CD4-positive, alpha-beta memory T cell (primary cell): ENCODE measurements at regions not wholly inside any gene's neighbourhood (a gene's known extent, or its start where the extent isn't known, plus 50 kb on each side); places are given as distances from the start of the nearest gene placed in this dataset.
A peak's percentile ranks its signal among the peaks of the same experiment; 100 is the strongest.

Source experiments
- CTCF ChIA-PET: fragments of 350-600 bp; sonication (Branson Sonifier 250); formaldehyde crosslinking; loops from one replicate; lab custom pipeline; 2021; ENCODE audit warnings: inconsistent platforms; ENCODE audit not compliant: partially characterized antibody; lab: Charles Lee
- POLR2A ChIA-PET: fragments of 350-600 bp; sonication (Branson Sonifier 250); formaldehyde crosslinking; loops from one replicate; lab custom pipeline; 2021; ENCODE audit not compliant: partially characterized antibody; lab: Charles Lee
- DNase-seq, 5 donors: peaks; one replicate each; pipeline versions ENCODE4 v3.0.0 to v3.0.0-alpha.2; 2020 to 2022; ENCODE audit warnings: mixed read lengths in 1 of 5
- H3K27ac ChIP-seq: one replicate; pipeline ENCODE4 v1.7.0; 2013; ENCODE audit warnings: low read depth, low read length
- H3K27me3 ChIP-seq: 2 replicates; pipeline ENCODE4 v1.7.0; 2013; ENCODE audit warnings: mild to moderate bottlenecking, low read length, moderate library complexity; ENCODE audit not compliant: insufficient read depth
- H3K36me3 ChIP-seq: 2 replicates; pipeline ENCODE4 v1.7.0; 2013; ENCODE audit warnings: mild to moderate bottlenecking, low read length, moderate library complexity; ENCODE audit not compliant: insufficient read depth
- H3K4me1 ChIP-seq: 2 replicates; pipeline ENCODE4 v1.7.0; 2013; ENCODE audit warnings: mild to moderate bottlenecking, low read length, moderate library complexity; ENCODE audit not compliant: insufficient read depth
- H3K4me3 ChIP-seq, 2 donors: one replicate each; pipeline ENCODE4 v1.7.0; 2013; ENCODE audit warnings: low read length in 2 of 2, mild to moderate bottlenecking in 1 of 2
- H3K9me3 ChIP-seq, 2 donors: one replicate each; pipeline ENCODE4 v1.7.0; 2013; ENCODE audit warnings: low read length in 2 of 2, control low read depth in 1 of 2; ENCODE audit not compliant: control insufficient read depth in 1 of 2
- H3K27ac Mint-ChIP-seq, 7 donors: one replicate each; pipeline ENCODE4 v1.8.0; 2020 to 2021; ENCODE audit warnings: mixed read lengths in 7 of 7, mild to moderate bottlenecking in 6 of 7, inconsistent platforms in 3 of 7, moderate library complexity in 3 of 7
- H3K27me3 Mint-ChIP-seq, 2 donors: one replicate each; pipeline ENCODE4 v1.8.0; 2020 to 2021; ENCODE audit warnings: mixed read lengths in 2 of 2
- H3K36me3 Mint-ChIP-seq, 2 donors: one replicate each; pipeline ENCODE4 v1.8.0; 2020 to 2021; ENCODE audit warnings: mixed read lengths in 2 of 2, inconsistent platforms in 1 of 2, mild to moderate bottlenecking in 1 of 2
- H3K4me1 Mint-ChIP-seq, 4 donors: one replicate each; pipeline ENCODE4 v1.8.0; 2020 to 2021; ENCODE audit warnings: mixed read lengths in 4 of 4, mild to moderate bottlenecking in 1 of 4
- H3K4me3 Mint-ChIP-seq, 8 donors: one replicate each; pipeline ENCODE4 v1.8.0; 2020 to 2021; ENCODE audit warnings: mixed read lengths in 8 of 8, mild to moderate bottlenecking in 7 of 8, moderate library complexity in 6 of 8, inconsistent platforms in 3 of 8
- H3K9me3 Mint-ChIP-seq, 8 donors: one replicate each; pipeline ENCODE4 v1.8.0; 2020 to 2021; ENCODE audit warnings: mixed read lengths in 8 of 8, mild to moderate bottlenecking in 5 of 8, inconsistent platforms in 3 of 8, moderate library complexity in 1 of 8
- intact Hi-C: fragments of 100-400 bp; cut with micrococcal nuclease; formaldehyde crosslinking; loops from one replicate; pipeline ENCODE4 v1.15.1; 2023

GRCh38 chr15:85312486-85312885 lies 67.9 kb upstream of the AKAP13 start:
- CTCF ChIA-PET: interaction anchor here (1.1 to 2.0 kb wide), 7 partner anchors 10 to 193 kb away, joined by 3 to 11 read pairs (median 6); no protein-coding TSS in a partner anchor

GRCh38 chr15:85312929-85313331 lies 67.5 kb upstream of the AKAP13 start:
- no peaks in the 10 kb centered on the region for H3K27me3 Mint-ChIP-seq
- no peak for DNase-seq
- no peaks in the 10 kb centered on the region for H3K9me3 ChIP-seq
- H3K27me3 ChIP-seq: no peaks in the 10 kb centered on the region
- H3K4me3 Mint-ChIP-seq: peak overlapping the region in 1 of 8 donors; percentile 1
- CTCF ChIA-PET: interaction anchor here (1.1 to 2.0 kb wide), 7 partner anchors 10 to 193 kb away, joined by 3 to 11 read pairs (median 6); no protein-coding TSS in a partner anchor
- H3K36me3 Mint-ChIP-seq: no peaks in the 10 kb centered on the region
- intact Hi-C loops: loop anchor here (10.0 kb wide), 1 partner anchor 392 kb away; no protein-coding TSS in a partner anchor
- peaks cover 40% of the 10 kb centered on the region for H3K4me1 ChIP-seq
- no peak overlapping the region for H3K4me3 ChIP-seq
- no peak overlapping the region for H3K27ac ChIP-seq
- H3K4me1 Mint-ChIP-seq: peaks cover 31 to 51% (median 41%) of the 10 kb centered on the region in 4 donors
- peak overlapping the region in 1 of 7 donors; percentile 5 for H3K27ac Mint-ChIP-seq
- H3K9me3 Mint-ChIP-seq: peaks cover 0 to 5% (median 0%) of the 10 kb centered on the region in 8 donors
- no peaks in the 10 kb centered on the region for H3K36me3 ChIP-seq
- POLR2A ChIA-PET: interaction anchor here (0.8 to 1.8 kb wide), 4 partner anchors 11 to 484 kb away, joined by 3 to 10 read pairs (median 3); no protein-coding TSS in a partner anchor

More at GRCh38 chr15:85312486-85312885, 67.9 kb upstream of the AKAP13 start:
- peaks cover 0 to 5% (median 0%) of the 10 kb centered on the region in 8 donors for H3K9me3 Mint-ChIP-seq
- H3K4me1 Mint-ChIP-seq: peaks cover 29 to 47% (median 37%) of the 10 kb centered on the region in 4 donors
- Histone ChIP-seq H3K27me3 (no peaks in the 10 kb centered on the region), H3K9me3 (no peaks in the 10 kb centered on the region), H3K4me1 (peaks cover 36% of the 10 kb centered on the region), H3K27ac (no peak overlapping the region), H3K4me3 (no peak overlapping the region), H3K36me3 (no peaks in the 10 kb centered on the region)
- no peaks in the 10 kb centered on the region for H3K27me3 Mint-ChIP-seq
- peak overlapping the region in 1 of 8 donors; percentile 1 for H3K4me3 Mint-ChIP-seq
- POLR2A ChIA-PET: interaction anchor here (1.0 to 1.8 kb wide), 2 partner anchors 16 to 18 kb away, joined by 3 to 10 read pairs; no protein-coding TSS in a partner anchor
- intact Hi-C loops: loop anchor here (10.0 kb wide), 1 partner anchor 392 kb away; no protein-coding TSS in a partner anchor
- H3K36me3 Mint-ChIP-seq: no peaks in the 10 kb centered on the region
- DNase-seq: no peak
- peak overlapping the region in 1 of 7 donors; percentile 5 for H3K27ac Mint-ChIP-seq

GRCh38 chr15:85313339-85313738 lies 67.1 kb upstream of the AKAP13 start:
- H3K27ac ChIP-seq: no peak overlapping the region
- DNase-seq: no peak
- H3K27ac Mint-ChIP-seq: no peak overlapping the region
- no peaks in the 10 kb centered on the region for H3K9me3 ChIP-seq
- H3K4me1 Mint-ChIP-seq: peaks cover 35 to 52% (median 43%) of the 10 kb centered on the region in 4 donors
- H3K4me1 ChIP-seq: peaks cover 44% of the 10 kb centered on the region
- no peaks in the 10 kb centered on the region for H3K27me3 ChIP-seq
- ChIA-PET CTCF (interaction anchor here (1.3 to 2.0 kb wide), 5 partner anchors 14 to 192 kb away, joined by 3 to 11 read pairs (median 6); no protein-coding TSS in a partner anchor), POLR2A (interaction anchor here (0.8 to 1.8 kb wide), 4 partner anchors 11 to 484 kb away, joined by 3 to 10 read pairs (median 3); no protein-coding TSS in a partner anchor)
- no peak overlapping the region for H3K4me3 Mint-ChIP-seq
- H3K4me3 ChIP-seq: no peak overlapping the region
- no peaks in the 10 kb centered on the region for H3K27me3 Mint-ChIP-seq
- no peaks in the 10 kb centered on the region for H3K36me3 Mint-ChIP-seq
- intact Hi-C loops: loop anchor here (10.0 kb wide), 1 partner anchor 391 kb away; no protein-coding TSS in a partner anchor
- peaks cover 0 to 5% (median 0%) of the 10 kb centered on the region in 8 donors for H3K9me3 Mint-ChIP-seq
- H3K36me3 ChIP-seq: no peaks in the 10 kb centered on the region

GRCh38 chr15:85314146-85314545 lies 66.3 kb upstream of the AKAP13 start:
- intact Hi-C loops: loop anchor here (10.0 kb wide), 1 partner anchor 391 kb away; no protein-coding TSS in a partner anchor
- Mint-ChIP-seq H3K4me3 (no peak overlapping the region), H3K27me3 (no peaks in the 10 kb centered on the region), H3K36me3 (no peaks in the 10 kb centered on the region), H3K4me1 (peaks cover 34 to 50% (median 43%) of the 10 kb centered on the region in 4 donors), H3K9me3 (peaks cover 0 to 5% (median 0%) of the 10 kb centered on the region in 8 donors), H3K27ac (peak overlapping the region in 1 of 7 donors; percentile 6)
- no peaks in the 10 kb centered on the region for H3K27me3 ChIP-seq
- POLR2A ChIA-PET: interaction anchor here (1.1 to 1.8 kb wide), 2 partner anchors 10 to 17 kb away, joined by 3 to 10 read pairs; no protein-coding TSS in a partner anchor
- no peaks in the 10 kb centered on the region for H3K9me3 ChIP-seq
- CTCF ChIA-PET: interaction anchor here (2.0 kb wide), 1 partner anchor 100 kb away, joined by 5 read pairs; no protein-coding TSS in a partner anchor
- no peak for DNase-seq
- no peak overlapping the region for H3K27ac ChIP-seq
- no peak overlapping the region for H3K4me3 ChIP-seq
- peaks cover 44% of the 10 kb centered on the region for H3K4me1 ChIP-seq
- H3K36me3 ChIP-seq: no peaks in the 10 kb centered on the region

GRCh38 chr15:85314633-85315032 lies 65.8 kb upstream of the AKAP13 start:
- intact Hi-C loops: loop anchor here (5.0 to 10.0 kb wide), 3 partner anchors 68 to 390 kb away; partner anchors contain the start of gene AKAP13
- Histone ChIP-seq H3K4me1 (peaks cover 42% of the 10 kb centered on the region), H3K4me3 (no peak overlapping the region), H3K9me3 (no peaks in the 10 kb centered on the region), H3K27me3 (no peaks in the 10 kb centered on the region), H3K27ac (no peak overlapping the region), H3K36me3 (no peaks in the 10 kb centered on the region)
- Mint-ChIP-seq H3K27ac (peak overlapping the region in 1 of 7 donors; percentile 47), H3K36me3 (no peaks in the 10 kb centered on the region), H3K9me3 (peaks cover 0 to 5% (median 0%) of the 10 kb centered on the region in 8 donors), H3K27me3 (no peaks in the 10 kb centered on the region), H3K4me3 (no peak overlapping the region), H3K4me1 (peaks cover 34 to 50% (median 43%) of the 10 kb centered on the region in 4 donors)
- POLR2A ChIA-PET: interaction anchor here (4.7 kb wide), 1 partner anchor 15 kb away, joined by 63 read pairs; no protein-coding TSS in a partner anchor
- CTCF ChIA-PET: interaction anchor here (1.5 to 6.9 kb wide), 3 partner anchors 16 to 99 kb away, joined by 4 to 59 read pairs (median 12); no protein-coding TSS in a partner anchor
- DNase-seq: no peak

- Histone ChIP-seq H3K9me3 (no peaks in the 10 kb centered on the region), H3K27ac (peak overlapping the region; percentile 44), H3K27me3 (no peaks in the 10 kb centered on the region), H3K36me3 (no peaks in the 10 kb centered on the region), H3K4me3 (no peak overlapping the region), H3K4me1 (peaks cover 42% of the 10 kb centered on the region)
- CTCF ChIA-PET: interaction anchor here (1.3 to 6.9 kb wide), 6 partner anchors 9 to 96 kb away, joined by 4 to 59 read pairs (median 6); partner anchors contain the start of gene AKAP13
- H3K36me3 Mint-ChIP-seq: no peaks in the 10 kb centered on the region
- intact Hi-C loops: loop anchor here (1.0 to 10.0 kb wide), 4 partner anchors 15 to 388 kb away; partner anchors contain the start of gene AKAP13
- POLR2A ChIA-PET: interaction anchor here (0.7 to 4.7 kb wide), 5 partner anchors 11 to 387 kb away, joined by 3 to 63 read pairs (median 3); partner anchors contain the start of gene AKAP13
- peak overlapping the region; percentile 26 to 93 (median 88) for H3K27ac Mint-ChIP-seq
- no peaks in the 10 kb centered on the region for H3K27me3 Mint-ChIP-seq
- H3K4me1 Mint-ChIP-seq: peaks cover 34 to 50% (median 43%) of the 10 kb centered on the region in 4 donors
- DNase-seq: peak; percentile 25 to 47 (median 37)
- H3K4me3 Mint-ChIP-seq: peak overlapping the region; percentile 21 to 74 (median 60)
- H3K9me3 Mint-ChIP-seq: peaks cover 0 to 2% (median 0%) of the 10 kb centered on the region in 8 donors
Measured at GRCh38 chr15:85316244-85316934, 64.0 kb upstream of the AKAP13 start.
